ENCODE measurements at regions not wholly inside any gene's neighbourhood (a gene's known extent, or its start where the extent isn't known, plus 50 kb on each side); places are given as distances from the start of the nearest gene placed in this dataset.
"Not testable (repeated sequence)": the region's sequence is repeated elsewhere in the genome, so short reads cannot be mapped to it uniquely, and the experiment has no call there.

GRCh38 chr4:59400334-59400733 is 1799.8 kb upstream of the ADGRL3 start:
- intact Hi-C loops (cut with DNase I), result no loop called here
- no peak for DNase-seq

GRCh38 chr4:59409647-59410046 is 1790.5 kb upstream of the ADGRL3 start:
- intact Hi-C loops (cut with DNase I), result no loop called here
- DNase-seq, result no peak

GRCh38 chr4:59412739-59413138 is 1787.4 kb upstream of the ADGRL3 start:
- no peak for DNase-seq
- intact Hi-C loops (cut with DNase I), result no loop called here

GRCh38 chr4:59455751-59456150 is 1744.4 kb upstream of the ADGRL3 start:
- intact Hi-C loops (cut with DNase I), result no loop called here
- DNase-seq, result no peak

- no peak for DNase-seq
- intact Hi-C loops (cut with DNase I), result no loop called here
These were observed 1742.5 kb upstream of the ADGRL3 start for GRCh38 chr4:59457576-59457975.

- intact Hi-C loops (cut with DNase I), result no loop called here
- no peak for DNase-seq
These were observed 1715.2 kb upstream of the ADGRL3 start for GRCh38 chr4:59484944-59485343.

GRCh38 chr4:59500103-59500502 is 1700.0 kb upstream of the ADGRL3 start:
- DNase-seq, result no peak
- intact Hi-C loops (cut with DNase I), result no loop called here

- no peak for DNase-seq
These were observed 1696.4 kb upstream of the ADGRL3 start for GRCh38 chr4:59503731-59504130.

GRCh38 chr4:59511809-59512208 is 1688.3 kb upstream of the ADGRL3 start:
- DNase-seq; intact Hi-C loops (cut with DNase I): not testable (repeated sequence)

More at GRCh38 chr4:59503731-59504130, 1696.4 kb upstream of the ADGRL3 start:
- intact Hi-C loops (cut with DNase I), result no loop called here

- intact Hi-C loops (cut with DNase I), result no loop called here
- peak in 3 of 10 donors; percentile 52 to 55 (median 53) for DNase-seq
These were observed 1683.1 kb upstream of the ADGRL3 start for GRCh38 chr4:59517007-59517406.

- intact Hi-C loops (cut with DNase I), result no loop called here
- DNase-seq, result peak in 2 of 10 donors; percentile 55 to 77
These were observed 1681.9 kb upstream of the ADGRL3 start for GRCh38 chr4:59518005-59518823.

GRCh38 chr4:59525885-59526284 is 1674.2 kb upstream of the ADGRL3 start:
- intact Hi-C loops (cut with DNase I), result no loop called here
- no peak for DNase-seq

- no peak for DNase-seq
- intact Hi-C loops (cut with DNase I), result no loop called here
These were observed 1664.6 kb upstream of the ADGRL3 start for GRCh38 chr4:59535541-59535940.

GRCh38 chr4:59536428-59536827 is 1663.7 kb upstream of the ADGRL3 start:
- no peak for DNase-seq
- intact Hi-C loops (cut with DNase I), result no loop called here

- intact Hi-C loops (cut with DNase I), result no loop called here
- no peak for DNase-seq
These were observed 1662.8 kb upstream of the ADGRL3 start for GRCh38 chr4:59537246-59537886.

- intact Hi-C loops (cut with DNase I), result no loop called here
- no peak for DNase-seq
These were observed 1660.7 kb upstream of the ADGRL3 start for GRCh38 chr4:59539401-59539800.

GRCh38 chr4:59540311-59540710 is 1659.8 kb upstream of the ADGRL3 start:
- intact Hi-C loops (cut with DNase I), result no loop called here
- DNase-seq, result no peak

GRCh38 chr4:59553063-59553720 is 1646.9 kb upstream of the ADGRL3 start:
- intact Hi-C loops (cut with DNase I), result no loop called here

GRCh38 chr4:59553721-59554091 is 1646.4 kb upstream of the ADGRL3 start:
- DNase-seq, result no peak

More at GRCh38 chr4:59553063-59553720, 1646.9 kb upstream of the ADGRL3 start:
- DNase-seq, result no peak

GRCh38 chr4:59556191-59556590 is 1643.9 kb upstream of the ADGRL3 start:
- DNase-seq; intact Hi-C loops (cut with DNase I): not testable (repeated sequence)

More at GRCh38 chr4:59553721-59554091, 1646.4 kb upstream of the ADGRL3 start:
- intact Hi-C loops (cut with DNase I), result no loop called here

GRCh38 chr4:59560141-59560648 is 1639.9 kb upstream of the ADGRL3 start:
- DNase-seq; intact Hi-C loops (cut with DNase I): not testable (repeated sequence)
